ENCODE measurements at regions not wholly inside any gene's neighbourhood (a gene's known extent, or its start where the extent isn't known, plus 50 kb on each side); places are given as distances from the start of the nearest gene placed in this dataset.

- TF ChIP-seq, protein P1, sequence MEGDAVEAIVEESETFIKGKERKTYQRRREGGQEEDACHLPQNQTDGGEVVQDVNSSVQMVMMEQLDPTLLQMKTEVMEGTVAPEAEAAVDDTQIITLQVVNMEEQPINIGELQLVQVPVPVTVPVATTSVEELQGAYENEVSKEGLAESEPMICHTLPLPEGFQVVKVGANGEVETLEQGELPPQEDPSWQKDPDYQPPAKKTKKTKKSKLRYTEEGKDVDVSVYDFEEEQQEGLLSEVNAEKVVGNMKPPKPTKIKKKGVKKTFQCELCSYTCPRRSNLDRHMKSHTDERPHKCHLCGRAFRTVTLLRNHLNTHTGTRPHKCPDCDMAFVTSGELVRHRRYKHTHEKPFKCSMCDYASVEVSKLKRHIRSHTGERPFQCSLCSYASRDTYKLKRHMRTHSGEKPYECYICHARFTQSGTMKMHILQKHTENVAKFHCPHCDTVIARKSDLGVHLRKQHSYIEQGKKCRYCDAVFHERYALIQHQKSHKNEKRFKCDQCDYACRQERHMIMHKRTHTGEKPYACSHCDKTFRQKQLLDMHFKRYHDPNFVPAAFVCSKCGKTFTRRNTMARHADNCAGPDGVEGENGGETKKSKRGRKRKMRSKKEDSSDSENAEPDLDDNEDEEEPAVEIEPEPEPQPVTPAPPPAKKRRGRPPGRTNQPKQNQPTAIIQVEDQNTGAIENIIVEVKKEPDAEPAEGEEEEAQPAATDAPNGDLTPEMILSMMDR (IDR thresholded peaks at IDR 0.05; ENCODE audit: insufficient read depth, missing control alignments), result no peak
- no peak for DNase-seq (ENCODE audit: insufficient read length, low spot score)
- no peak for FAIRE-seq
These were observed 1154.0 kb downstream of the IGSF11 start for GRCh38 chr3:117880638-117881037.

- DNase-seq (ENCODE audit: insufficient read length, low spot score) (no peak), FAIRE-seq (no peak)
- TF ChIP-seq, protein P1 (IDR thresholded peaks at IDR 0.05; ENCODE audit: insufficient read depth, missing control alignments), result no peak
These were observed 1153.4 kb downstream of the IGSF11 start for GRCh38 chr3:117881210-117881609.

- DNase-seq (ENCODE audit: insufficient read length, low spot score), result no peak
- TF ChIP-seq, protein P1 (IDR thresholded peaks at IDR 0.05; ENCODE audit: insufficient read depth, missing control alignments), result no peak
- FAIRE-seq, result no peak
These were observed 1149.6 kb downstream of the IGSF11 start for GRCh38 chr3:117885011-117885441.

- no peak for DNase-seq (ENCODE audit: insufficient read length, low spot score)
- TF ChIP-seq, protein P1 (IDR thresholded peaks at IDR 0.05; ENCODE audit: insufficient read depth, missing control alignments), result no peak
- no peak for FAIRE-seq
These were observed 1148.5 kb downstream of the IGSF11 start for GRCh38 chr3:117886147-117886546.

GRCh38 chr3:117887031-117887430 lies 1147.6 kb downstream of the IGSF11 start:
- DNase-seq (ENCODE audit: insufficient read length, low spot score), result no peak
- FAIRE-seq, result no peak
- TF ChIP-seq, protein P1 (IDR thresholded peaks at IDR 0.05; ENCODE audit: insufficient read depth, missing control alignments), result no peak

DNA sequence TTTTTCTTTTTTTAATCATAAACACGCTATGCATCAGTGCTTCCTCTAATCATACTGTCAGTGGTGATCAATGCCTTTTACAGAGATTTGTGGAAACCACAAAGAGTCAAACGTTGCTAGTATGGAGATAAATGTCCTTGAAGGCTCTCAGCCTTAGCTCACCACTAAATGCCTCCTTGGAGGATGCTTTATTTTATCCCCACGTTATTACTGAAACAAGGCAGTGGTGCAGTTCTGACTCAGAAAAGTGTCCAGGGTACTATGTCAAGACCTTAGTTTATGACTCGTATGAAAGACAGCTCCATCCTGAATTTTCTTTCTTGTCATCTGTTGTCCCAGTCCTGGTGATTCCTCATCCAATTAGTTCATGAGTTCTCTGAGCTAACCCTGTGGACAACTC lies 1146.7 kb downstream of the IGSF11 start:
- no peak for FAIRE-seq
- no peak for DNase-seq (ENCODE audit: insufficient read length, low spot score)
- TF ChIP-seq, protein P1 (IDR thresholded peaks at IDR 0.05; ENCODE audit: insufficient read depth, missing control alignments), result no peak

DNA sequence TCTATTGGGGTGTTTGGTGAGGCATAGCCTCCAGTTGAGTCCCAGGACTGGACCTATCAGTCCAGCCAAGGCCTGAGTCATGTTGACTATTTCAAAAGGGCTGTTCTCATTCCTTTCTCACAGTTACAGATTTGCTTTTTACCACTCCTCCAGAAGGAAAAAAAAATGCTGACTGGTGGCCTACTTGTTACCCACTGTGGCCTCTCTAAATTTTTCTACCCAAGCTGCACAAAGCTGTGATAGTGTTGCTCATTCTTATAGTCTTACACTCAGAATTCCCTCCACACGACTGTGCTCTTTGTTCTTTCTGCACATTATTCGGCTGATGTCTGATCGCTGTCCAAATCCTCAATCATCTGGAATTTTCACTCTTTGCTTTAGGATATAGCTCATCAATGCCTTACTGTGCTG lies 1142.2 kb downstream of the IGSF11 start:
- TF ChIP-seq, protein P1 (IDR thresholded peaks at IDR 0.05; ENCODE audit: insufficient read depth, missing control alignments), result no peak
- no peak for FAIRE-seq

More for the DNA sequence above, 1142.2 kb downstream of the IGSF11 start:
- no peak for DNase-seq (ENCODE audit: insufficient read length, low spot score)
